GM12891 (cell line): ENCODE measurements at regions not wholly inside any gene's neighbourhood (a gene's known extent, or its start where the extent isn't known, plus 50 kb on each side); places are given as distances from the start of the nearest gene placed in this dataset.

Experiments used
- POLR2A ChIP-seq: IDR thresholded peaks from 2 replicates; pipeline ENCODE4 v1.6.1; 2011; ENCODE audit warnings: low read depth, low read length, control low read depth
- POLR2AphosphoS5 ChIP-seq: IDR thresholded peaks from 2 replicates; pipeline ENCODE4 v1.6.1; 2011; ENCODE audit warnings: low read depth, low read length, control low read depth
- TAF1 ChIP-seq: IDR thresholded peaks from 2 replicates; pipeline ENCODE4 v1.6.1; 2011; ENCODE audit warnings: low read depth, low read length, control low read depth

DNA sequence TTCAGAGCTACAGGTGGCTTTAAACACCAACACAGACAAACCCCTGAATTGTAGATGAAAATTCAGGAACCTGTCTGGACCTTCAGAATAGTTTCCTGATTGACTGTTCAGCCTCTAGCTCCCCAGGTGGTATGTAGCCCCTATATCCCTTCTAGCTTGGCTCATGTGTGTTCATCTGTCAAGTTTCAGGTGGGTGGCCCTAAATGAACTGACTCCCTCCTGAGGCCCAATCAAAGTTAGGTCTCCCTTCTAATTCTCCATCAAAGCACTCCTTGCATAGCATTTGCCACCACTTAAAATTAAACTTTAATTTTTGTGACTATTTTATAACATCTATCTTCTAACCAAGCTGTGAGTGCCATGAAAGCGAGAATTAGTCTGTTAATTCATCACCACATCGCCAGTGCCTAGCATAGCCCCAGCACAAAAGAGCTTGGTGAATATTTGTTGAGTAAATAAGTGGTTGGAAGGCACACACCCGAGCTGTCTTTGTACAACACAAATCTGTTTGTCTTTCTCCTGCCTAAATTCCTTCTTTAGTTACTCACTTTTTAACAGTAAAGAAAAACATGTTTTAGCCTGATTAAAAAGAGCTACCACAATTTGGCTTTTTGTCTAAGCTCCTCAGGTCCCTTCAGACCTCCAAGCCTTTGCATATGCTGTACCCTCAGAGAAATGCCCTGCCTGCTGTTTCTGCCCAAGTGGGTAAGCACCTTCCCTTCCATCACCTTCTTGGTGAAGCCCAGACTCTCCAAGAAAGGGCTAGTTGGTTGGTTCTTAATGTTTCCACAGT, 138.1 kb upstream of the HMHB1 start:
- TF ChIP-seq POLR2AphosphoS5, result no peak
- no peak for TF ChIP-seq POLR2A
- no peak for TF ChIP-seq TAF1
